GM06990 (cell line): ENCODE measurements at regions not wholly inside any gene's neighbourhood (a gene's known extent, or its start where the extent isn't known, plus 50 kb on each side); places are given as distances from the start of the nearest gene placed in this dataset.

ENCODE experiments used
- DNase-seq: peaks from one replicate; pipeline ENCODE4 v3.0.0-alpha.2; 2011; ENCODE audit not compliant: insufficient read length; ENCODE audit errors: extremely low read depth
- H3K27me3 ChIP-seq: replicated peaks from 2 replicates; pipeline ENCODE4 v1.6.0; 2011; ENCODE audit warnings: low read length; ENCODE audit not compliant: control insufficient read depth, insufficient read depth
- H3K36me3 ChIP-seq: 2 replicates; pipeline ENCODE4 v1.5.1; 2011; ENCODE audit warnings: low read length; ENCODE audit not compliant: control insufficient read depth, insufficient read depth
- H3K4me3 ChIP-seq: replicated peaks from 2 replicates; pipeline ENCODE4 v1.5.1; 2011; ENCODE audit warnings: low read depth, mild to moderate bottlenecking, control low read depth, low read length
- TF ChIP-seq, protein P1 (sequence below): IDR thresholded peaks from 2 replicates; pipeline ENCODE4 v1.5.1; 2011; ENCODE audit warnings: low read length, control low read depth, mild to moderate bottlenecking, inconsistent platforms; ENCODE audit not compliant: insufficient read depth, poor library complexity, severe bottlenecking

DNA sequence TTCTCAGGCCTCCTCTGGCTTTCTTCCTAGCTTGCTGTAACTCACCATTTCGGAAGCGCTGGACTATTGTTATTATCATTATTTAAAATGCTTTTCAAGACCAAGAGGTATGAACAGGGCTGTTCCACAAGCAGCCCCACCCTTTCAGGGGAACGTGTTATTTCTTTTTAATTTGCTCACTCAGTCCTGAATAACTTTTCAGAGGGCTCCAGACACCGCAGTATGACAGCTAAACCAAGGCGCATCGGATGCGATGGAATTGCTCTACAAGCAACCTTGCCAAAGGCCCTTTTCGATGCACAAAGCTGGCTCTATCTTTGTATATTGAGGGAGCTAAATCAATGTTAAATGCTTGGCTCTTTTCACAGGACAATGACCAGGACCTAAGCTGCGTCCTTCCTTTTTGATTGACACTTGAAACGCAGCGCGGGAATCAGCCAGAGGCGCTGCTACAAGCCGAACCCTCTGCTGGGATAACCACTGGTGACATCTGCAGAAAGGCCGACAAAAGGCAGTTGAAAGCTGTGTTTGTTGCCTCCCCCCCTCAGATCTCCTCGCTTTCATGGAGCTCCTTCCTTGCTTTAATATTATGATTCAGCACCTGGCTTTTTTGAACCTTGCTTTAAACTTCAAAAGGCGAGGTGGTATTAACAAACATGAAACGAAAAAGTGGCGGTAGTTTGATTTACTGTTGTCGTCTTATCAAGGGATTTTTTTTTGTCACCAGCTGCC lies 204.7 kb upstream of the PROX1 start:
- TF ChIP-seq, protein P1, sequence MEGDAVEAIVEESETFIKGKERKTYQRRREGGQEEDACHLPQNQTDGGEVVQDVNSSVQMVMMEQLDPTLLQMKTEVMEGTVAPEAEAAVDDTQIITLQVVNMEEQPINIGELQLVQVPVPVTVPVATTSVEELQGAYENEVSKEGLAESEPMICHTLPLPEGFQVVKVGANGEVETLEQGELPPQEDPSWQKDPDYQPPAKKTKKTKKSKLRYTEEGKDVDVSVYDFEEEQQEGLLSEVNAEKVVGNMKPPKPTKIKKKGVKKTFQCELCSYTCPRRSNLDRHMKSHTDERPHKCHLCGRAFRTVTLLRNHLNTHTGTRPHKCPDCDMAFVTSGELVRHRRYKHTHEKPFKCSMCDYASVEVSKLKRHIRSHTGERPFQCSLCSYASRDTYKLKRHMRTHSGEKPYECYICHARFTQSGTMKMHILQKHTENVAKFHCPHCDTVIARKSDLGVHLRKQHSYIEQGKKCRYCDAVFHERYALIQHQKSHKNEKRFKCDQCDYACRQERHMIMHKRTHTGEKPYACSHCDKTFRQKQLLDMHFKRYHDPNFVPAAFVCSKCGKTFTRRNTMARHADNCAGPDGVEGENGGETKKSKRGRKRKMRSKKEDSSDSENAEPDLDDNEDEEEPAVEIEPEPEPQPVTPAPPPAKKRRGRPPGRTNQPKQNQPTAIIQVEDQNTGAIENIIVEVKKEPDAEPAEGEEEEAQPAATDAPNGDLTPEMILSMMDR = no peak
- no peaks in the 10 kb centered on the region for H3K27me3 ChIP-seq
- DNase-seq = no peak
- H3K36me3 ChIP-seq = no peaks in the 10 kb centered on the region
- no peak overlapping the region for H3K4me3 ChIP-seq

DNA sequence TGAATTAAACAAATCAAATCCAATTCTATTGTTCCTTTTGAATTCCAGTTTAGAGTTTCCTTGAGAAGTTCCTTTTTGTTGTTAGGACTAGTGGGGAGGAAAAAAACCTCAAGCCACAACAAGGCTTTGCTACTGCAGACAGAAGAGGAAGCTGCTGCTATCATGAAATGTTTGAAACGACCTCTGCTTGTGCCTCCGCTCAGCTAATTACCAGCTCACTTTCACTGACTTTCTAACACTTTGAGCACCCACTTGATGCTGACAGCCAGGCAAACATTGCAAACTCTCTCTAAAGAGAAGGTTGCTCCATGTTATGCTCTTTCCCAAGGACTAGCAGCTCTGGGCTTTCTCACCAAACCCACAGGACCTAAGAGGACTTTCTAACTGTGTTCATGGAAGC lies 203.9 kb upstream of the PROX1 start:
- TF ChIP-seq, protein P1 = no peak
- no peak overlapping the region for H3K4me3 ChIP-seq
- no peaks in the 10 kb centered on the region for H3K27me3 ChIP-seq
- no peak for DNase-seq
- H3K36me3 ChIP-seq = no peaks in the 10 kb centered on the region

DNA sequence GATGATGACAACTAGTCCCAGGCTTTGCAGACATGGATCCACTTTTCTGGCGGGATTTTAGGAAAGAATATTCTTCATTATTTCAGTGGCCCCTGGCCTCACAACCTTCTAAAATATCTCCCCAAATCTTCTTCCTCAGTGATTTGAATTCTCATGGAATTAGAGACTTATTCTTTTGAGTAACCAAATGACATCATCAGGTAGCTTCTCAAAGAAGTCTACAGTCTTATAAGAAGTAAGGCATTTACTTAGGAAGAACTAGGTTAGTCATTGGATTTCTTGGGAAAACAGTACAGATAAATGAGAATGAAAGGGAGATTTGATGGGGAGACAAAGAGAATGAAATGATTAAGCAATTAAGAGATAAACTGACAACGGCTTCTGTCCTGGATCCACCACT lies 201.1 kb upstream of the PROX1 start:
- no peak for DNase-seq

DNA sequence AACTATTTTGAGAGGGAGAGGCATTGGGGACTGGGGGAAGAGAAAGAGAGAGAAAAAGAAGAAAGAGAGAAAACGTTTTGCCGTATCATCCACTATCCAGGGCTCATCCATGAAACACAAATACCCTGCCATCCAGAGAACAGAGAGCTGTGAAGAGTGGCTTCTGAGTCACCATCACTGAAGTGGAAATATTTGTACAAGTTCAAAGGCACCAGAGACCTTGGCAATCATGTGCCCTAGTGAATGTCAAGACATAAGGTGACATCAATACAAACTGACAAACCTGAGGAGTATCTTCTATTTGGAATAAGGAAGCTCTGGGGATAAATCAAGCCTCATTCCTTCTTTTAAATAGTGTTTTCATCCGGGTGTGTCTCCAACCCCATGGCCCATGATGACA lies 197.2 kb upstream of the PROX1 start:
- TF ChIP-seq, protein P1 = no peak
- Histone ChIP-seq H3K27me3 (no peaks in the 10 kb centered on the region; the same call in 1 of the 2 replicates), H3K4me3 (no peak overlapping the region), H3K36me3 (no peaks in the 10 kb centered on the region)
- no peak for DNase-seq

More for the DNA sequence above, 201.1 kb upstream of the PROX1 start:
- H3K27me3 ChIP-seq = no peaks in the 10 kb centered on the region
- H3K36me3 ChIP-seq = no peaks in the 10 kb centered on the region
- H3K4me3 ChIP-seq = no peak overlapping the region
- TF ChIP-seq, protein P1 = no peak

DNA sequence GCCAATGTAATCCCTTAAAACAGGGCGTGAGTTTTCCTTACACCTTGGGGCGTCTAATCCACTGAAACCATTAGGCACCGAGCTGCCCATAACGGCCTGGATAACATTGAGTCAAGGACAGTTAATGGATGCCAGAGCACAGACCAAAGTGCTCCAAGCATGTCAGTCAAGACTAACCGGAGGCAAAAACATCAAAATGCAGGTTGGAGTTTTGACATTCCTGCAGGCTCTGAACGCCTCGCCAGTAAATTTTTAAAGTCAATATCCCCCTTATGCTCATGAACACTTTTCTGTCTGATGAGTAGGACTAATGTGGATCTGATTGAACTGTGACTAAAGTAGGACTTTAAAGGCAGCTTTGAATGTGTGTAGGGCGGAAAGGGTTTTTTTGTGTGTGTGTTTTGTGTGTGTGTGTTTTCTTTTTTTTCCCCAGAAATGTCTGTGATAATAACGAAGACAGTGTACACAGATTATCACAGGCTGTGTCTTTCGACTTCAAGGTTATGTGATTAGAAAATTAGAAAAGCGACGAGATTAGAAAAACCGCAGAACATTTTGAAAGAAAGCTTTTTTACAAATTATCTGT lies 194.2 kb upstream of the PROX1 start:
- Histone ChIP-seq H3K36me3 (no peaks in the 10 kb centered on the region), H3K27me3 (no peaks in the 10 kb centered on the region; the same call in 1 of the 2 replicates), H3K4me3 (no peak overlapping the region)
- TF ChIP-seq, protein P1 = no peak
- DNase-seq = no peak
